Spleen (tissue), 11 donors: ENCODE measurements at regions not wholly inside any gene's neighbourhood (a gene's known extent, or its start where the extent isn't known, plus 50 kb on each side); places are given as distances from the start of the nearest gene placed in this dataset.

Source experiments
- DNase-seq: peaks from one replicate; pipeline ENCODE4 v3.0.0-alpha.2; 2020
- H3K27ac ChIP-seq, 8 donors: fragments of 200-600 bp; sonication (generic) in 7 of 8; 1 replicate in 4 of 8; 2 replicates in 4 of 8; pipeline versions ENCODE4 v1.5.0 to v1.8.0; 2016 to 2021; ENCODE audit warnings: inconsistent platforms in 4 of 8, mild to moderate bottlenecking in 4 of 8, moderate library complexity in 1 of 8
- H3K27me3 ChIP-seq, 7 donors: fragments of 200-600 bp; sonication (generic) in 6 of 7; replicated peaks in 1 of 7; 1 replicate in 4 of 7; 2 replicates in 3 of 7; pipeline versions ENCODE4 v1.5.0 to v1.8.0; 2016 to 2021; ENCODE audit warnings: inconsistent platforms in 3 of 7, mild to moderate bottlenecking in 1 of 7
- H3K36me3 ChIP-seq, 6 donors: fragments of 200-600 bp; sonication (generic) in 5 of 6; 1 replicate in 4 of 6; 2 replicates in 2 of 6; pipeline versions ENCODE4 v1.5.0 to v1.8.0; 2016 to 2021; ENCODE audit warnings: inconsistent platforms in 2 of 6
- H3K4me1 ChIP-seq, 6 donors: fragments of 200-600 bp; sonication (generic) in 5 of 6; 1 replicate in 3 of 6; 2 replicates in 3 of 6; pipeline versions ENCODE4 v1.5.0 to v1.8.0; 2016 to 2021; ENCODE audit warnings: inconsistent platforms in 3 of 6
- H3K4me3 ChIP-seq, 8 donors: fragments of 200-600 bp; sonication (generic) in 7 of 8; 1 replicate in 4 of 8; 2 replicates in 4 of 8; pipeline versions ENCODE4 v1.5.0 to v1.8.0; 2016 to 2021; ENCODE audit warnings: inconsistent platforms in 4 of 8, mild to moderate bottlenecking in 4 of 8, moderate library complexity in 2 of 8
- H3K9me3 ChIP-seq, 8 donors: fragments of 200-600 bp; sonication (generic) in 7 of 8; 1 replicate in 4 of 8; 2 replicates in 4 of 8; pipeline versions ENCODE4 v1.5.0 to v1.8.0; 2016 to 2021; ENCODE audit warnings: inconsistent platforms in 4 of 8
- CTCF ChIP-seq, 11 experiments: fragments of 200-600 bp in 7 of 11; fragments of 450-650 bp in 4 of 11; sonication (generic) in 4 of 11; IDR thresholded peaks in 8 of 11; conservative IDR thresholded peaks in 3 of 11; 1 replicate in 7 of 11; 2 replicates in 4 of 11; pipeline versions ENCODE4 v1.4.0 to v1.8.0; 2016 to 2021; ENCODE audit warnings: antibody characterized with exemption in 11 of 11, inconsistent platforms in 4 of 11, mild to moderate bottlenecking in 1 of 11
- POLR2A ChIP-seq, 3 donors: fragments of 450-650 bp; IDR thresholded peaks; one replicate each; pipeline ENCODE4 v1.5.1; 2017; ENCODE audit warnings: antibody characterized with exemption in 3 of 3, mild to moderate bottlenecking in 1 of 3
- POLR2AphosphoS5 ChIP-seq, 3 donors: sonication (generic); formaldehyde crosslinking; IDR thresholded peaks; one replicate each; pipeline ENCODE4 v1.5.1; 2017; ENCODE audit warnings: antibody characterized with exemption in 3 of 3
- WGBS, 5 donors: extraction: QIAGEN DNeasy Blood & Tissue Kit in 3 of 5; methylation state at CpG; one replicate each; pipeline versions ENCODE4 v1.1.5 to v1.1.7; 2013 to 2018; 5-methylcytosine and 5-hydroxymethylcytosine counted together
- intact Hi-C: fragments of 100-400 bp; cut with DNase I; formaldehyde crosslinking; loops from one replicate; pipeline ENCODE4 v1.15.0; 2023; ENCODE audit warnings: low total_unique reads
- donor health status: healthy with polysubstance abuse.
- donor health status: DM: no; HTN: no; CAD: no; lungs with moderate emphysema.
- donor health status: DM: no; HTN: no; CAD: no.
- donor health status: Bipolar disorder and iron deficiency.
- donor health status: healthy.
- donor health status: DM: no; HTN: no; CAD: no.
- donor health status: DM: yes; HTN: yes; CAD: no.

GRCh38 chr4:71665358-71665757 lies 118.5 kb downstream of the GC start:
- no peak overlapping the region for H3K27ac ChIP-seq
- WGBS, 5 donors: 60 to 77% (median 66%) methylated on average over 4 of the region's 4 CpGs

GRCh38 chr4:71664366-71664765 lies 119.5 kb downstream of the GC start:
- Histone ChIP-seq H3K4me3 (no peak overlapping the region), H3K36me3 (no peaks in the 10 kb centered on the region), H3K27me3 (peaks cover 0 to 6% (median 0%) of the 10 kb centered on the region in 7 donors), H3K9me3 (no peaks in the 10 kb centered on the region), H3K4me1 (no peaks in the 10 kb centered on the region), H3K27ac (no peak overlapping the region)
- 81 to 89% (median 85%) methylated on average over 3 of the region's 3 CpGs for WGBS, 5 donors
- no peak for TF ChIP-seq POLR2AphosphoS5 (IDR thresholded peaks at IDR 0.05)
- TF ChIP-seq CTCF (IDR thresholded peaks at IDR 0.05 in 8 of 11, conservative IDR thresholded peaks at IDR 0.05 in 3 of 11): no peak
- TF ChIP-seq POLR2A (IDR thresholded peaks at IDR 0.05): no peak
- intact Hi-C loops: no loop called here
- no peak for DNase-seq

More at GRCh38 chr4:71665358-71665757, 118.5 kb downstream of the GC start:
- no peak overlapping the region for H3K4me3 ChIP-seq
- intact Hi-C loops: no loop called here
- peaks cover 0 to 4% (median 0%) of the 10 kb centered on the region in 8 donors for H3K9me3 ChIP-seq
- H3K27me3 ChIP-seq: peaks cover 0 to 6% (median 0%) of the 10 kb centered on the region in 7 donors
- no peak for DNase-seq
- H3K36me3 ChIP-seq: no peaks in the 10 kb centered on the region
- TF ChIP-seq POLR2A (IDR thresholded peaks at IDR 0.05) (no peak), POLR2AphosphoS5 (IDR thresholded peaks at IDR 0.05) (no peak), CTCF (IDR thresholded peaks at IDR 0.05 in 8 of 11, conservative IDR thresholded peaks at IDR 0.05 in 3 of 11) (no peak)
- no peaks in the 10 kb centered on the region for H3K4me1 ChIP-seq

- Histone ChIP-seq H3K9me3 (no peaks in the 10 kb centered on the region), H3K36me3 (no peaks in the 10 kb centered on the region), H3K27ac (no peak overlapping the region), H3K4me1 (no peaks in the 10 kb centered on the region), H3K27me3 (peaks cover 0 to 6% (median 0%) of the 10 kb centered on the region in 7 donors), H3K4me3 (no peak overlapping the region)
- WGBS, 5 donors: 53 to 70% (median 65%) methylated on average over 2 of the region's 2 CpGs
- no peak for DNase-seq
- no peak for TF ChIP-seq CTCF (IDR thresholded peaks at IDR 0.05 in 8 of 11, conservative IDR thresholded peaks at IDR 0.05 in 3 of 11)
- no peak for TF ChIP-seq POLR2A (IDR thresholded peaks at IDR 0.05)
- no peak for TF ChIP-seq POLR2AphosphoS5 (IDR thresholded peaks at IDR 0.05)
- intact Hi-C loops: no loop called here
Measured at GRCh38 chr4:71663780-71664179, 120.1 kb downstream of the GC start.

- Histone ChIP-seq H3K4me1 (no peaks in the 10 kb centered on the region), H3K9me3 (no peaks in the 10 kb centered on the region), H3K4me3 (no peak overlapping the region), H3K27me3 (peaks cover 0 to 4% (median 0%) of the 10 kb centered on the region in 7 donors), H3K27ac (no peak overlapping the region), H3K36me3 (no peaks in the 10 kb centered on the region)
- intact Hi-C loops: no loop called here
- no peak for DNase-seq
- no peak for TF ChIP-seq POLR2AphosphoS5 (IDR thresholded peaks at IDR 0.05)
- no peak for TF ChIP-seq CTCF (IDR thresholded peaks at IDR 0.05 in 8 of 11, conservative IDR thresholded peaks at IDR 0.05 in 3 of 11)
- TF ChIP-seq POLR2A (IDR thresholded peaks at IDR 0.05): no peak
- WGBS, 5 donors: 76 to 91% (median 87%) methylated on average over 2 of the region's 2 CpGs
Measured at GRCh38 chr4:71659979-71660378, 123.9 kb downstream of the GC start.
